T-helper 2 cell (primary cell): ENCODE measurements at regions not wholly inside any gene's neighbourhood (a gene's known extent, or its start where the extent isn't known, plus 50 kb on each side); places are given as distances from the start of the nearest gene placed in this dataset.
"Not testable (repeated sequence)": the region's sequence is repeated elsewhere in the genome, so short reads cannot be mapped to it uniquely, and the experiment has no call there.

ENCODE experiments used
- DNase-seq, 5 experiments: peaks; one replicate each; pipeline versions ENCODE4 v3.0.0 to v3.0.0-alpha.2; 2012 to 2022

- DNase-seq = no peak
Measured at GRCh38 chr14:51447411-51447810, 204.3 kb upstream of the FRMD6 start.

GRCh38 chr14:51448831-51449670 is 202.7 kb upstream of the FRMD6 start:
- DNase-seq = no peak

GRCh38 chr14:51449681-51450080 is 202.0 kb upstream of the FRMD6 start:
- DNase-seq = no peak

- no peak for DNase-seq
Measured at GRCh38 chr14:51451561-51451960, 200.1 kb upstream of the FRMD6 start.

- DNase-seq = no peak
Measured at GRCh38 chr14:51453869-51454268, 197.8 kb upstream of the FRMD6 start.

- no peak for DNase-seq
Measured at GRCh38 chr14:51454351-51454750, 197.4 kb upstream of the FRMD6 start.

- DNase-seq = no peak
Measured at GRCh38 chr14:51455041-51455835, 196.5 kb upstream of the FRMD6 start.

GRCh38 chr14:51457843-51458562 is 193.7 kb upstream of the FRMD6 start:
- DNase-seq = no peak

- DNase-seq = no peak
Measured at GRCh38 chr14:51458563-51458955, 193.2 kb upstream of the FRMD6 start.

- DNase-seq = no peak
Measured at GRCh38 chr14:51460011-51460410, 191.7 kb upstream of the FRMD6 start.

- DNase-seq = no peak
Measured at GRCh38 chr14:51462182-51462581, 189.5 kb upstream of the FRMD6 start.

- DNase-seq = no peak
Measured at GRCh38 chr14:51462706-51463105, 189.0 kb upstream of the FRMD6 start.

- DNase-seq = no peak
Measured at GRCh38 chr14:51463461-51463860, 188.2 kb upstream of the FRMD6 start.

- DNase-seq = no peak
Measured at GRCh38 chr14:51464411-51464810, 187.3 kb upstream of the FRMD6 start.

GRCh38 chr14:51465486-51465885 is 186.2 kb upstream of the FRMD6 start:
- DNase-seq = no peak

- DNase-seq = not testable (repeated sequence)
Measured at GRCh38 chr14:51467392-51467791, 184.3 kb upstream of the FRMD6 start.

GRCh38 chr14:51468523-51468922 is 183.2 kb upstream of the FRMD6 start:
- no peak for DNase-seq

- DNase-seq = no peak
Measured at GRCh38 chr14:51472881-51473280, 178.8 kb upstream of the FRMD6 start.

- DNase-seq = no peak
Measured at GRCh38 chr14:51473351-51473750, 178.4 kb upstream of the FRMD6 start.

GRCh38 chr14:51473808-51474565 is 177.7 kb upstream of the FRMD6 start:
- DNase-seq = no peak

GRCh38 chr14:51474854-51475253 is 176.9 kb upstream of the FRMD6 start:
- DNase-seq = no peak

- no peak for DNase-seq
Measured at GRCh38 chr14:51478175-51478621, 173.5 kb upstream of the FRMD6 start.
